22Rv1 (cell line): ENCODE measurements at regions not wholly inside any gene's neighbourhood (a gene's known extent, or its start where the extent isn't known, plus 50 kb on each side); places are given as distances from the start of the nearest gene placed in this dataset.

Source experiments
- H3K27ac ChIP-seq: fragments of 450-650 bp; 2 replicates; pipeline ENCODE4 v1.5.1; 2017
- ZFX ChIP-seq: fragments of 450-650 bp; IDR thresholded peaks from 2 replicates; pipeline ENCODE4 v1.6.1; 2017; ENCODE audit warnings: antibody characterized with exemption, borderline replicate concordance
- TF ChIP-seq, protein P1 (sequence below): fragments of 450-650 bp; IDR thresholded peaks from 2 replicates; pipeline ENCODE4 v1.5.1; 2017; ENCODE audit warnings: mild to moderate bottlenecking

DNA sequence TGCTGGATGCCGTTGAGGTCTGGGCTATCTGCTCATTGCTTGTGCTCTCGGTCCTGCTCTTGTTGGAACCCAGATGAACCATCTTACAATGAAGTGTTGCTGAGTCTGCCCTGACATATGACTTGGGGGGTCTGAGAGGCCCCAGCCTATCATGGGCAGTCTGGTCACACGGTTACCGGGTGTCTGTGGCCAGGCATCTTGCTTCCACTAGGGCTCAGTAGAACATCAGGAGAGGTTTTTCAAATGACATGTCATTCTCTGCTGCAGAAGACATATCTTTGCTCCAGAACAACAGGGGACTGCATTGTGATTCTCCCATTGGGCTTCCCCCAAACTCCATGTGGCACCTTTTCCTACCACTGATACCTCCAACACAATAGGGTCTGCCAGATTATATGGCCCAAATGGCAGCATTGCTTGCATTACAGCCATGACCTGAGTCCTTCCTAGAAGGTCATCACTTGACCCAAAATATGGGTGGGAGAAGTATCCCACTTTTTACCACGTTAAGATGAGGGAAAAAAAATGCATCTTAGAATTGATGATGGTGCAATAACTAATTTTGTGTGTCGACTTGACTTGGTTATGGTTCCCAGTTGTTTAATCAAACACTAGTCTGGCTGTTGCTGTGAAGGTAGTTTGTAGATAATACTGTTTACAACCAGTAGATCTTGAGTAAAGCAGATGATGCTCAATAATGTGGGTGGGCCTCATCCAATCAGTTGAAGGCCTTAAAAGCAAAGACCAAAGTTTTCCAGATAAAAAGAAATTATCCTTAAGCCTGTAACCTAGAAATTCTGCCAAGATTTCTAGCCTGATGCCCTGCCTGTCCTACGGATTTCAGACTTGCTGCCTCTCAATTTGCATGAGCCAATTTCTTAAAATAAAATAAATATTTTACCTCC, 241.0 kb downstream of the QKI start:
- H3K27ac ChIP-seq, result no peak overlapping the region

GRCh38 chr6:163651915-163652668, 237.6 kb downstream of the QKI start:
- H3K27ac ChIP-seq, result no peak overlapping the region
- TF ChIP-seq, protein P1, sequence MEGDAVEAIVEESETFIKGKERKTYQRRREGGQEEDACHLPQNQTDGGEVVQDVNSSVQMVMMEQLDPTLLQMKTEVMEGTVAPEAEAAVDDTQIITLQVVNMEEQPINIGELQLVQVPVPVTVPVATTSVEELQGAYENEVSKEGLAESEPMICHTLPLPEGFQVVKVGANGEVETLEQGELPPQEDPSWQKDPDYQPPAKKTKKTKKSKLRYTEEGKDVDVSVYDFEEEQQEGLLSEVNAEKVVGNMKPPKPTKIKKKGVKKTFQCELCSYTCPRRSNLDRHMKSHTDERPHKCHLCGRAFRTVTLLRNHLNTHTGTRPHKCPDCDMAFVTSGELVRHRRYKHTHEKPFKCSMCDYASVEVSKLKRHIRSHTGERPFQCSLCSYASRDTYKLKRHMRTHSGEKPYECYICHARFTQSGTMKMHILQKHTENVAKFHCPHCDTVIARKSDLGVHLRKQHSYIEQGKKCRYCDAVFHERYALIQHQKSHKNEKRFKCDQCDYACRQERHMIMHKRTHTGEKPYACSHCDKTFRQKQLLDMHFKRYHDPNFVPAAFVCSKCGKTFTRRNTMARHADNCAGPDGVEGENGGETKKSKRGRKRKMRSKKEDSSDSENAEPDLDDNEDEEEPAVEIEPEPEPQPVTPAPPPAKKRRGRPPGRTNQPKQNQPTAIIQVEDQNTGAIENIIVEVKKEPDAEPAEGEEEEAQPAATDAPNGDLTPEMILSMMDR, result no peak
- TF ChIP-seq ZFX, result no peak

More for the DNA sequence above, 241.0 kb downstream of the QKI start:
- TF ChIP-seq ZFX, result no peak
- TF ChIP-seq, protein P1, result no peak

DNA sequence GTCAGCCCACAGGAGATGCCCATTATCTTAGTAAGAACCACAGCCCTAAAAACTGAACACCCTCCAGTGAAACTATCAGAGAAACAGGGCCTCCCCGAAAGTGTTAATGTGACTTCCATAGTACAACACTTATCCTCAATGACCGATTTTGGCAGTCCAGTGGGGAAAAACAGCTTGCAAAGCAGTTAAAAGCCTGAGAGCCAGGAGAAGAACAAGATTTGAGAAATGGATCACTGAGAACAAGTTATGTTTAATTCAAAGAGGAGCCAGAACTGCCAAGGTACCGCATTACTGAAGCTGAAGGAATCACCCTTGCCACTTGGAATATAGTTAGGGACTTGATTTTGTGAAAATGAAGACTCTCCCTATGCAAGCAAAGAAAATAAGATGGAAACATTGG, 236.9 kb downstream of the QKI start:
- H3K27ac ChIP-seq, result no peak overlapping the region
- TF ChIP-seq ZFX, result no peak
- TF ChIP-seq, protein P1, result no peak

GRCh38 chr6:163648868-163649267, 234.3 kb downstream of the QKI start:
- no peak for TF ChIP-seq ZFX
- TF ChIP-seq, protein P1, result no peak
- H3K27ac ChIP-seq, result no peak overlapping the region

DNA sequence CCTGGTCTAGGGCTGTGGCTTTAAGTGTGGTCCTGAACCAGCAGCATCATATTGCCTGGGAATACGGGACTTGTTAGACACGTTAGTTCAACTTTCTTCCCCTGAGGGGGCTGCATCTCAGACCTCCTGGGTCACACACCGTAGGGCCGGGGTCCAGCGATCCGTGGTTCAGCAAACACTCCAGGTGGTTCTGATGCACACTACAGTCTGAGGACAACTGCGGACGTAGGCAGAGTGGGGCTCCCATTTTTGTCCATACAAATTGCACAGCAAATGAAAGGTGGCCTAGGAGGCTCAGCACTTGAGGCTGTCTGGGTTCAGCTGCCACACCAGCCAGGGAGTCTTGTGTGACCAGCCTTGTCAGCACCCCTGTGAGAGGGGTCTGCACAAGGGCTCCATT, 233.1 kb downstream of the QKI start:
- H3K27ac ChIP-seq, result no peak overlapping the region
- TF ChIP-seq, protein P1, result no peak
- no peak for TF ChIP-seq ZFX

- TF ChIP-seq, protein P1, result no peak
- TF ChIP-seq ZFX, result no peak
- no peak overlapping the region for H3K27ac ChIP-seq
Observed at GRCh38 chr6:163646866-163647265, 232.3 kb downstream of the QKI start.

DNA sequence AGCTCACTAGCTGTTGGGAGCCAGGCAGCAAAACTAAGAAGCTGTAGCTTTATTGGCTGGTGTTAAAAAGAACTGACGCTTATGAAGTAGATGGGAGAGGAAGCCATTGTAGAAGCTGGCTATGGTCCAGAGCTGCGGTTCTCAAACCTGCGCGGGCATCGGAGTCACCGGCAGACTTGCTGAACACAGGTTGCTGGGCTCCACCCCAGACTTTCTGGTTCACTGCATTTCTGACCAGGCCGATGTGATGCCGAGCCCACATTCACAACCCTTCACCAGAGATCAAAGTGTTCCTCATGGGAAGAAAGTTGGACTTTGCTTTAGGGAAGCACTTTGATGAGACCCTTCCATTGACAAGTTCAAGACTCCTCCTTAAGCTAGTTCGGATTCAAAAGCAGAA, 231.6 kb downstream of the QKI start:
- no peak overlapping the region for H3K27ac ChIP-seq
- no peak for TF ChIP-seq ZFX
- TF ChIP-seq, protein P1, result no peak
